IMR-90 (cell line): ENCODE measurements at regions not wholly inside any gene's neighbourhood (a gene's known extent, or its start where the extent isn't known, plus 50 kb on each side); places are given as distances from the start of the nearest gene placed in this dataset.

Source experiments
- BHLHE40 ChIP-seq: fragments of 150-350 bp; IDR thresholded peaks from 2 replicates; pipeline ENCODE4 v1.6.1; 2016; ENCODE audit warnings: mild to moderate bottlenecking, low read depth, low read length
- CEBPB ChIP-seq: IDR thresholded peaks from 2 replicates; pipeline ENCODE4 v1.6.1; 2012; ENCODE audit warnings: low read depth, low read length, improper control_type of control experiment
- CHD1 ChIP-seq: IDR thresholded peaks from 2 replicates; pipeline ENCODE4 v1.6.1; 2012; ENCODE audit warnings: low read depth, low read length, improper control_type of control experiment
- CTCF ChIP-seq: conservative IDR thresholded peaks from 2 replicates; pipeline ENCODE4 v1.5.1; 2012; ENCODE audit warnings: mild to moderate bottlenecking, low read depth, low read length, improper control_type of control experiment
- ELK1 ChIP-seq: fragments of 150-350 bp; IDR thresholded peaks from 2 replicates; pipeline ENCODE4 v1.6.1; 2016; ENCODE audit warnings: low read depth, mild to moderate bottlenecking, low read length, moderate library complexity, borderline replicate concordance
- FOS ChIP-seq: fragments of 150-350 bp; IDR thresholded peaks from 2 replicates; pipeline ENCODE4 v1.6.1; 2016; ENCODE audit warnings: low read depth, low read length
- MAFK ChIP-seq: IDR thresholded peaks from 2 replicates; pipeline ENCODE4 v1.6.1; 2012; ENCODE audit warnings: low read depth, low read length, improper control_type of control experiment
- MAZ ChIP-seq: IDR thresholded peaks from 2 replicates; pipeline ENCODE4 v1.6.1; 2012; ENCODE audit warnings: low read depth, mild to moderate bottlenecking, low read length, improper control_type of control experiment, moderate library complexity, borderline replicate concordance
- MXI1 ChIP-seq: IDR thresholded peaks from 2 replicates; pipeline ENCODE4 v1.6.1; 2012; ENCODE audit warnings: low read depth, mild to moderate bottlenecking, low read length, moderate library complexity, borderline replicate concordance
- POLR2A ChIP-seq: IDR thresholded peaks from 2 replicates; pipeline ENCODE4 v1.6.1; 2012; ENCODE audit warnings: mild to moderate bottlenecking, low read depth, low read length
- RAD21 ChIP-seq: IDR thresholded peaks from 2 replicates; pipeline ENCODE4 v1.6.1; 2012; ENCODE audit warnings: low read length, improper control_type of control experiment
- SMC3 ChIP-seq: fragments of 150-350 bp; IDR thresholded peaks from 2 replicates; pipeline ENCODE4 v1.6.1; 2016; ENCODE audit warnings: low read depth, mild to moderate bottlenecking, antibody characterized with exemption, low read length, moderate library complexity
- USF2 ChIP-seq: fragments of 150-350 bp; IDR thresholded peaks from 2 replicates; pipeline ENCODE4 v1.6.1; 2017; ENCODE audit warnings: mild to moderate bottlenecking, antibody characterized with exemption, low read length, low read depth

- TF ChIP-seq CTCF (no peak), RAD21 (no peak), USF2 (no peak), POLR2A (no peak), CHD1 (no peak), MAFK (no peak), MAZ (no peak), ELK1 (no peak), CEBPB (no peak), SMC3 (no peak), FOS (no peak), MXI1 (no peak), BHLHE40 (no peak)
Observed at GRCh38 chr1:222418654-222419053, 129.2 kb downstream of the HHIPL2 start.
